IPS DF 19.7 (cell line): ENCODE measurements at regions not wholly inside any gene's neighbourhood (a gene's known extent, or its start where the extent isn't known, plus 50 kb on each side); places are given as distances from the start of the nearest gene placed in this dataset.

ENCODE experiments used
- DNase-seq: peaks from one replicate; pipeline ENCODE4 v3.0.0-alpha.2; 2013; ENCODE audit warnings: low read depth, low spot score

DNA sequence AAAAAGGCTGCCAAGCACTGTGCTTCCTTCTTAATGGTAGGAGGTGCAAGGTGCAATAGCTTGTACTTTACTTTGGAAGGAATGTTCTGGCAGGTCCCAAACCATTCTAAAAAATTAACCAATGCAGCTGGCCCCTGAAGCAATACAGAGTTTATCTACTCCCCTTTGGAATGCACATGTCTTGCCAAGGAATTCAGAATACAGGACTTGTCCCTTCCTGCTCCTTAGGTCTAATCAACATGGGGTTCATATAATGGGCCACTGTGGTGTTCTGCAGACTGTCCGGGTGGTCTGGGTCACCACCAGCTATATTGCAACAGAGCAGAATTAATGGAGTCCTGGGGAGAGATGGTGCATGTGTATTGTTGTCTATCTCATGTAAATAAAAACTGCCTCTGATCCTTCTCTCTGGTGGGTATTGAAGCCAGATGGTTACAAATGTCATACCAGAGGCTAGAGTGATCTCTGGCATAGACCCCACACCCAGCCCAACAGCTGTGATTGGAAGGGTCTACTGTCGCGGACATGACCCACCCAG, 112.8 kb downstream of the RIPK4 start:
- no peak for DNase-seq

DNA sequence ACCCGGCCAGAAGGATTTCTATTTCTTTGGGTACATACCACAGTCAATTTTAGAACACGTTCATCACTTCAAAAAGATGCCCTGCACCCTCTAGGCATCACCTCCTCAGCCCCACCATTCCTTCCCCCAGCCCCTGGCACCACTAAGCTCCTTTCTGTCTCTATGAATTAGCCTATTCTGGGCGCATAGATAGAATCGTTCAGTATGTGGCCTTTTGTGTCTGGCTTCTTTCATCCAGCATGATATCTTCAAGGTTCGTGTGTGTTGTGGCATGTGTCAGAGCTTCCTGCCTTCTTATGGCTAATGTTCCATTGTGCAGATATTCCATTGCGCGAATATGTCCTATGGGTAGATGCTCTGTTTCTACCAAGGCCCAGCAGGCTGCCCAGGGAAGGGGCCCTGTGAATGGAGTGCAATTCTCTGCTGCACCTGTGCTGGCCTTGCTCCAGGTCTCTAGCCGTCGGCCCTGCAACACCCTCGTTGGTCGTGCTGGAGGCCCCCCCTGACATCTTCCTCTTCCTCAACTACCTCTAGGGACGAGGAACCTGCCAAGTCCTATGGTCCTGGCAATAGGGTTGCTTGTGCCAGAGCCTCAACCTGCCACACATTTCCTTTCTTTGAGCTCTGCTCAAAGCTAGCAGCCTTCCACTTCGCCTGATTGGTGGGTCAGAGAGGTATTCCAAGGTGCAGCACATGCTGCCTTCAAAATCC, 113.5 kb downstream of the RIPK4 start:
- DNase-seq, result no peak

DNA sequence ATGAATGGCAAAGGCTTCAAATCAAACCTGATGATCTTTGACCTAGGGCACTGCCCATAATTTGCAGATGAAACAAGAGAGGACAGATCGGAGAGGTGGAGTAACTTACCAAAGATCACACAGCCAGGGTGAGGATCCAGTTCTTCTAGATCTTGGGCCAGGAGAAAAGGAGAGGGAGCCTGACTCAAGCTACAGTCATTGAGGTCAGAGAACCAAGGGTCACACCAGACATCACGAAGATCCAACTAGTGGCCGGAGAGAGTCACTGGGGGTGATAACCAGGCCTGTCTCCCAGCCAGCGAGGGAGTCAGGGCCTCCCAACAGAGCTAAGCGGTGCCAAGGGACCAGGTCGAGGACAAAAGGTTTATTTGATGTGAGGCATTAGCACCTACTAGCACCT, 115.0 kb downstream of the RIPK4 start:
- DNase-seq, result no peak

DNA sequence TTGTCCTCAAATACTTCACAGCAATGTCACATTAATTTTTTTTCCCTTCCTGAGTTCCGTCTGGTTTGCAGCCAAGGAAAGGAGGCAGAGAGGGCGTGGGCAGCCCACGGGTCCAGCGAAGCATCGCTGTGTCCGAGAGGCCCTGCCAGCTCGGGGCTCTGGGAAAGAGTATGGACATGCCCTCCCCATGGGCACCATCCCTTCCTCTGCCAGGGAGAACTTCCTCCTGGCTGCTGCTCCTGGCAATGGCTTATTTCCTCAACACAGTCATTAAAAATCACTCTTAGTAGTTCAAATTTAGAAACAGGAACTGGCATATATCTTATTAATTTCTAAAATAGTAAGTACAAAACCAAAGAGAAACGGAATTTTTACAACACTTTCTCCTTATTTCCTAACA, 115.4 kb downstream of the RIPK4 start:
- no peak for DNase-seq

DNA sequence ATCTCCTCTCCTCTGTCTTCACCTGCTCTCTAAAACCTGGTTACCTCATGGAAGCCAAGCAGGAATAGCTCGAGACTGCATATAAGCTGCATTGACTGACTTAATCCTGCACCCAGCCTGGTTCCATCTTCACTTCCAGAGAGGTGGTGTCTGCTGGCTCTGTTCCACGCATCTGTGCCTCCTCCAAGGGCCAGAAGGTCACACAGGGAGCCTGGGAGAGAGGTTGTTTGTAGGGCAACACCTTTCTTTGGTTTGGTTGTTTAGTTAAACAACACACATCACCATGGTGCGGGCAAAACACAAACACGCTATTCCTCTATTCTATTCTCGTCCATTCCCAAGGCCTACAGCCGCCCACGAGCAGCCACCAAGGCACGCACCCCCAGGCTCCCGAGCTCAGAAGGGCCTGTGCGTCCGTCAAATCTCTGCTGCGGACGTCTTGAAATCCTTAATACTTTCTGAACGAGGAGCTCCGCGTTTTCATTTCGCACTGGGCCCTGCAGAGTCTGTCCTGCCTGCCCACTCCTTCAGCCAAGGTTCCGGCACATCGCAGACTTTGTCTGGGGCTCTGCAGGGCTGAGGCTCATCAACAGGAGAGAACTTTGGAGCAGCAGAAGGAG, 116.2 kb downstream of the RIPK4 start:
- no peak for DNase-seq

DNA sequence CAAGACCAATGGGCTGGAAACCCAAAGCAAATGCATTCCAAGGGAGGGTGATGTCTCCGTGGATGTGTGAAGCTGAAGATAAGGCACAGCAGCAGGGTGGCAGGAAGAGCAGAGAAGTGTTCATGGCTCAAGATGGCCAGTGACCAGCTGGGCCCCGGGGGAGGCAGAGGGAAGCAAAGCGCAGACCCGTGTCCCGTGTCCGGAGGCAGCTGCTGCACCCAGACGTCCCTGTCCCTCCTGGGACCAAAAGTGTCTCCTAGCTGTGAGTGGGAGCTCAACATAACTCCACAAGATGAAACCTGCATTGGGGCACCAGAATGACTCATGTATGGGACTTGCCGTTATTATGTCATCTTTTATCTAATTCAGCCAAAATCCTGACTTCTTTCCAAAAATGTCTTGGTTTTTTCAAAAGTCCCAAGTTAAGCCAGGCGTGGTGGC, 118.2 kb downstream of the RIPK4 start:
- DNase-seq, result no peak

DNA sequence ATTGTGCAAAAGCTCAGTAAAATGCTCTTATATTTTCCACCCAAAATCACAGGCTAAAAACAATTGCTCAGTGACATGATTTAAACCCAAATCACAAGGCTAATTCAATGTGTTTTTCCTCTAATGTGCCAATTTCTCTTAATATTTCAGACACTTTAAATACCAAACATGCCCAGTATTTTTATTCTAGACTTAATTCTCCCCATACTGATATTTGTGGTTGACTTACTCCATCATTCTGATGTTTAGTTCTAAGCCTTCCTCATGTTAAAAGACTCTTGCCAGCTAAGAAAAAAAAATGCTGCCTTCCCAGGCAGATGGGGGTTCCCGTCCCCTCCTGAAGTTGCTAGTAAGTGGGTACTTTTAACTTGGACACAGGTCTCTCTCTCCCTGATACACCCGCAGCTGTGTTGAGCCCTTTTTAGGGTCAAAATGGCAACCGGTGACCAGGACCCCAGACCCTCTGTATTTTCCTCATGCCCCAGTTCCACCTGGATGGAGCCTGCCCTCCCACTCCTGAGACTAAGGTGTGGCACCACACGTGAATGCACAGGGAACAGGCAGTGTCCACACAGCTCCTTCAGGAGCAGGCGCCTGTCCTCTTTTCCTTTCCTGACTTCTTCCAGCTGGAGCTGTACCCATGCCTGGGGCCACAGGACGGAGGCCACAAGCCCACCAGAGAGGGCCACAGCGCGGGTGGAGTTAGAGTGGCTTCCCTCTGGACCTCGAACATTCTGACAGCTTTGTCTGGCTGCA, 118.9 kb downstream of the RIPK4 start:
- no peak for DNase-seq

DNA sequence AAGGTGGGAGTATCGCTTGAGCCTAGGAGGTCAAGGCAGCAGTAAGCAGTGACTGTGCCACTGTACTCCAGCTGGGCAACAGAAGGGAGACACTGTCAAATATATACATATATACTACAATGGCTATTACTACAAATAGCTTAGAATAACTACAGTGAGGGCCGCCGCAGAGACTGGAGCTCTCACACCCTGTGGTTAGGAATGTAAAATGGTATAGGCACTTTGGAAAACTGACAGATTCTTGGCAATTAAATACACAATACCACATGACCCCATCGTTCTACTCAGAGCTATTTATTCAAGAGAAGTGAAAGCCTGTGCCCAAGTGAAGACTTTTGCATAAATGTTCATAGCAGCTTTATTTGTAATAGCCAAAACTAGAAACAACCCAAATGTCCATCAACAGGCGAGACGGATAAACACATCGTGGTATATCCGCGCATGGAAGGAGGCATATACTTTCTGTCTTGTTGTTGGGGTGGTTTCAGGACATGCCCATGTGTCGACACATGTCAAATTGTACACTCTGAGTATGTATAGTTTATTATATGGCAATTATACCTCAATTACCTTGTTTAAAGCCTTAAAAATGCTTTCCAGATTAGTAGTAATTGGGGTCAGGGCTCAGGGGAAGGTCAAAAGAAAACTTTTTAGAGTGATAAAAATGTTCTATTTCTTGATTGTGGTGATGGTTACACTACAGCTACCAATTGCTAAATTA, 123.4 kb downstream of the RIPK4 start:
- DNase-seq, result no peak

DNA sequence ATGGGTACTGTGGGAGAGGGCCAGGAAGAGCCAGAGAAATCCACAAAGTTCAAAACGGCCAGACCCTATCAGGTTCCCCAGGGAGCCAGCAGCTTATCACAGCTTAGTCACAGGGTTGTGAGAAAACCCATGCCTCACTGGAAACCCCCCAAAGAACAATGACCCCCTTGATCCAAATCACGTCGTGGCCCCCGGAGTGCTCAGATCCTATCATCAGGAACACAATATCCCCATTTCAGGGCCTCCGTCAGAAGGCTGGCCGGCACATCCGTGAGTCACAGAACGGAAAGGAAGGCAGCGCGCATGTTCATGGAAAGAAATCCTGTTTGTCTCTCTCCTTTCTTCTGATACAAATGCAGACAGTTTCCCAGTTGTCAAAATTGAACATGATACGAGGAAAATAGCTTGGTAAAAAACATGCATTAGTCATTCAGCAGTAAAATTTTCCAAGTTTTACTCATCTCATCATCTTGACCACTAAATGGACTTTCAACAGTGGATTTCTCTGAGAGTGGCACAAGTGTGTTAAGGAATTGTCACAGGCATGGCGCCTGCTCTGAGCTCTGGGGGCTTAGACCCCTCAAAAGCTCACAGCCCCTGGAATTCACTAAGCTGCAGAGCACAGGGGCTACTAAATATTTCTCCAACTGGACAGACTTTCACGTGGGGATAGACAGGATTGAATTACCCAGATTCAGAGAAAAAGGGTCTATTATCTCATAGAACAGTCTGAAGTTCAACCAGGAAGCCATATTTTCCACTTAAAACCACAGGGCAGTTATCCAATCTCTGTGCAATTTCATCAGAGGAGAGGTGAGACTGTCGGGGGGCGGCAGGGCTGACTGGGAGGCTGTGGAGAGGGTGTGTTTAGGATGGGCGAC, 124.8 kb downstream of the RIPK4 start:
- no peak for DNase-seq

DNA sequence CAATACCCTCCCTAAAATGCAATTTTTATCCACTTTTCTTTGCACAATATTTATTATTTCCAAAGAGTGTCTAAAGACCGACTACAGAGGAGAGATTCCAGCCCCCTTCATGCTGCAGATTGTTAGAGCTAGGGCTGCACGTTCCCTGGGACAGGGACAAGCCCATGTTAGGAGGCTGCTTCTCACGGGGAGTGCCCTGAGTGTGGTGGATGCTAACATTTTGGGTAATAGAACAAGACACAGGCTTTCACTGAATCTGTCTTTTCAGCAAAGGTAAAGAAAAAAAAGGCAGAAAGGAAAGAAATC, 125.4 kb downstream of the RIPK4 start:
- no peak for DNase-seq

DNA sequence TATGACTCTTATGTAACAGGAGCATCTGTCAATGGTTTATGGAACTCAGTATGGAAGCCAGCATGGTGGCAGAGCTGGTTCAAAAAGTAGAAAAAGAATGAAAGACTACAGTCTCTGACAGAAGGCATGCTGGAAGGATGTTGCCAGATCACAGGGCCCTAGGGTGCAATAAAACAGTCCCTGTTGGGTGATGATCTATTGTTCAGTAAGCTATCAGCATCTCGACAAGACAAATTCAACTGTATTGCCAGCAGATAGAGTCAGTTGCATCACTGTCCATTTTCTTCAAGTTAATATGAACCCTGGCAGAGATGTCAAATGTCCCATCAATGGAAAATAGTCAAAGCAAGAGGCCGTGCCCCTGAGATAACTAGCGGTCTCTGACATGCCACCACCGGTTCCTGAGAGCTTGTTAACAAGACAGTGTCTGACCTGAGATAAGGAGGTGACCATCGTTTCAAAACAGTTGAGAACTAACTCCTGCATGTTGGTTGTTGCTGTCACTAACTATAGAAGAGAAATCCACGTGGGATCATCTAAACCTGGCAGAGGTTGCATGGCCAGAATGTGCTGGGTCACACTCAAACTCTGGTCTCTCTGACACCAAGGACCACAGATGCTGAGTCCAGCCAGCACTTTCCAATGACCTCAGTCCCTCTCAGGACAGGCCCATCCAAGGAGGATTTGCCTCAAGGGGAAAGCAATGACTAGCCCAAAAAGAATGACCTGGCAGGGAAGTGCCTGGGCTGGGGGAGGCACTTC, 125.9 kb downstream of the RIPK4 start:
- DNase-seq, result no peak

DNA sequence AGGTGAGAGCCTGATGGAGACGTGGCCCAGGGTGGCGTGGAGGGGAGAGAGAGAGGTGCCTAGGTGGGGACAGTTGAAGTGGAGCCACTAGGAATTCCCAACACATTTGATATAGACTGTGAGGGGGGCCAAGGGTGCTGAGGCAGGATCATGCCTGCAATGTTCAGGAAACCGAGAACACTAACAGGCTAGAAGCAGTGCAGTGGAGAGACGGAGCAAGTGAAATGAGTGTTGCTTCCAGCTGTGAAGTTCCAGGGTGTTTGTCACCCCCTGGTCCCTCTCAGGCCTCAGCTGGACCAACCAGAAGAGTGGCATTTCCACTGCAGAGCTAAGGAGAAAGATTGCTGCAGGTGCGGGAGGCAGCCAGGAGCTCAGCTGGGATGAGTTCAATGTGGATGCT, 127.1 kb downstream of the RIPK4 start:
- no peak for DNase-seq

DNA sequence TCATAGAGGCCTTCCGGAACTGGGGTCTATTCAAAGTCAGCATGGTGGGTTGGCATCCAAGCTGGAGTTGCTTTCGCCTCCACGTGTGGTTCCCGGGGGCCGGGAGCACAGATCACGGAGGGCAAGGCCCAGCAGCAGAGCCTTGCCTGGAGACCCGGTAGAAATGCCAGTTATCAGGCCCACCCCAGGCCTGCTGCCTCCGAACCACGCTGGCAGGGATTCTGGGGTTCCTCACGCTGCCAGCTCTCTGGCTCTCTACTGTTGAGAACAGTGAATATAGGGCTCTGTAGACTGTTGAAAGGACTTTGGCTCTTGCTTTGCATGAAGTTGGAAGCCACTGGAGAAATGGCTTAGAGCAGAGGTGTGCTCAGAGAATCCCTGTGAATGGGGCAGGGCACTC, 127.5 kb downstream of the RIPK4 start:
- no peak for DNase-seq

DNA sequence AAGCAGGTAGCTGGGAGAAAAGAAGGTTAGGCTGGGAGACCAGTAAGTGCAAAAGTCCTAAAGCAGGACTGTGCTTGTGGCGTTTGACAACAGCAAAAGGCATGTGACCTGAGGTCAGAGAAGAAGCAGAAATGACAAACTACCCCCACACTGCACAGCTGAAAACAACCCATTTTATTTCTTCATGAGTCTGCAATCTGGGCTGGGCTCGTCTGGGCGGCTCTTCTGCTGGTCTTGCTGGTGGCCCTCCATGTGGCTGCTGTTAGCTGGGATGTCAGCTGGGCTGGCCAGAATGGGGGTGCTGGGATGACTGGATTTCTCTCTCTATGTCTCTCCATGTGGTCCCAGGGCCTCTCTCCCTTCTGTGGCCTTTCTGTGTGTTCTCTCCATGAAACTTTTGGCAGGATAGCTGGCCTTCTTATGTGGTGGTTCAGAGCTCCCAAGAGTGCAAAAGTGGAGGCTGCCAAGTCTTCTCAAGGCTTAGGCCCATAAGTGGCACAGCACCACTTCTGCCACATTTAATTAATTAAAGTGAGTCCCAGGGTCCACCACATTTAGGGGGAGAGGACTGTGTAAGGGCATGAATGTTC, 128.6 kb downstream of the RIPK4 start:
- DNase-seq, result no peak

DNA sequence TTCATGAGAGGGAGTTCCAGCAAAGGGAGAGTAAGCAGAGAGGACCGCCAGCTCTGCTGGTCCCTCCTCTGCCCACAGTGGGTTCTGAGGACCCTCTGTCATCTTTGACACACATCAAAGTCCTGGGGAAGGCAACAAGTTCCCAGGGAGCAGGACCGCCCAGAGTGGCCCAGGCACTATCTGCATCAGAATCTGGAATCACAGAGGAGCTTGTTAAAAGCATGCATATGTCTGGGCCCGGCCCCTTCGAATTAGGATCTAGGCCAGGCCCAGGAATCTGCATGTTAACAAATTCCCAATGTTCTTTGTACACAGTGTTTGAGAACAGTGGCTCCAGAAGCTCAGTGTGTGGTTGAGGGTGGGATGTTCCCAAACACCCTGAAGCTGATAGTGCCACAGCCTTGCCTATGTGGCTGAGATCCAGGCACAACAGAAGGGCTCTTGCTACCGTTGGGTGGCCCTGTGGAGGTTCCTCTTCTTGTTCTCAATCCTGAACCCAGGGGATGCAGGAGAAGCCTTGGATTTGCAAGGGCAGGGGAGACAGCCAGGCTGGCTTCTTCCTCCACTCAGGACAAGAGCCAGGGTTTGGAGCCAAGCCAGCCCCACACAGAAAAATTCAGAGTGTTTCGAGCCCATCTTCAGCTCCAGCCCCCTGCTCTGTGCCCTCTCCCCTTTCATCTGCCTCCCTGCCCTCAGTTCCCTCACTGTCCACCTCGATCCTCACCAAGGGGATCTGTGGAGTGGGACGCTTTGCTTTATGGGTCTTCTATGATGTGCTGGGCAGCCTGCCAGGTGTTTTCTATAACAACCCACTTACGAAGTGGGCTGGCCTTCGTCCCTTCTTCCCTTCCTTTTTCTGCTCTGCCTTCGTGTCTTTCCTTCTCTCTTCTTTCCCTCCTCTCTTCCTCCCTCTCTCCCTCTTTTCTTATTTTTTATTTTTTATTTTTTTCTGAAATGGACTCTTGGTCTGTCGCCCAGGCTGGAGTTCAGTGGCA, 129.0 kb upstream of the TMPRSS2 start:
- no peak for DNase-seq

DNA sequence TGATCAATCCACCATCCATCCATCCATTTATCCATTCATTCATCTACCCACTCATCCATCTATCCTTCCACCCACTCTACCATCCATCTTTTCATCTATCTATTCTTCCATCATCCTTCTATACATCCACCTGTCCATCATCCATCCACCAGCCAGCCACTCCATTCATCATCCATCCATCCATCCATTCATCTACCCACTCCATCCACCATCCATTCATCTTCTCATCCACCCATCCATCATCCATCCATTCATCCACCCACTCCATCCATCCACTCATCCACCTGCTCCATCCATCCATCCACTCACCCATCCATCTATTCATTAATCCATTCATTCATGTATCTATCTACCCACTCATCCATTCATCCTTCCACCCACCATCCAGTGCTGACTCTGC, 127.9 kb upstream of the TMPRSS2 start:
- no peak for DNase-seq

DNA sequence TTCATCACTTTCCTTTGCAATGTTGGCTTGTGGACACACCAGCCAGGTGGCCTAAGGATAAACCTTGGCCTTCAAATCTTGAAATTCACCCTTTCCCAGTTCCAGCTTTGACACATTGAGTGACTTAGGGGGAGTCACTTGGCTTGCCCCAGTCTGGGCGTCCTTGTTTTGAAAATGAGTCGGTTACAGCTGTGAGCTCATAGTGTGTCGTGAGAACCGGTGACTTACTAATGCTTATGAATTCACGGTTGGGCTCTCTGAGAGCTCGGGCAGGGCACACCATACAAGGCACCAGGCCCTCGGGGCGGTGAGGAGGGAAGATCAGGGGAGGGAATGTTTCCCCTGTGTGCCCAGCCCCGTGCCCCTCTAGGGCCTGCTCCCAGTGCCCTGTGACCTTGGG, 126.9 kb upstream of the TMPRSS2 start:
- DNase-seq, result no peak

DNA sequence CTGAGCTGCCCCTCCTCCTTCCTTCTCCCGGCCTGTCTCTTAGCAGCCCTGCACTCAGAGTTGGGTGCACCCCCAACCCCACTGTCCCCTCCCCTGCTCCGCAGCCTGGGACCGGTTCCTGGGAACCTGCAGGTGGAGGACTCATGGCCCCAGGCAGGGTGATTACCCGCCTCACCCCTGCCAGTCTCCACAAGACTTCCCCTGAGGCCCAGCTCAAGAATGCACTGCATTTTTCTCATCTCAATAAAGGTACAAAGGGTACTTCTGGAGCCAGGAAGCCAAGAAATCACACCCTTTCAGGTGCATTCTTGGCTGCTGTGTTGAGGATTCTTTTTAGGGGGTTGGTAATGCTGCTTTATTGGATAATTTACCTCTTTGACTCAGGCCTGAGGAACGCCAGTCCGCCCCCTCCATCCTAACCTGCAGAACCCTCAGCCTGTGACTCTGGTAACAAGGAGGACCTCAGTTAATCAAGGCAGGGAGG, 126.3 kb upstream of the TMPRSS2 start:
- no peak for DNase-seq

DNA sequence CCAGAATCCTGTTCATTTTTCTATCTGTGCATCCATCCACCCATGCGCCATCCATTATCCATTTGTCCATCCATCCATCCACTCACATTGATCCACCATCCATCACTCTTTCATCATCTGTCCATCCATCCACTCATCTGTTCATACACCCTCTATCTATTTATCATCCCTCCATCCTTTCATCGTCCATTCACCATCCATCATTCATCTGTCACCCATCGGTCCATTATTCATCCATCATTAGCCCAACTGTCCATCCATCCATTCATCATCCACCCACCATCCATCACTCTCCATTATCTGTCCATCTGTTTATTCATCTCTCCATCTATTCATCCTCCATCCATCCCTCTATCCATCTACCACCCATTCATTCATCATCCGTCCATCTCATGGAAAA, 125.7 kb upstream of the TMPRSS2 start:
- DNase-seq, result no peak
